ENCODE measurements at regions not wholly inside any gene's neighbourhood (a gene's known extent, or its start where the extent isn't known, plus 50 kb on each side); places are given as distances from the start of the nearest gene placed in this dataset.

DNA sequence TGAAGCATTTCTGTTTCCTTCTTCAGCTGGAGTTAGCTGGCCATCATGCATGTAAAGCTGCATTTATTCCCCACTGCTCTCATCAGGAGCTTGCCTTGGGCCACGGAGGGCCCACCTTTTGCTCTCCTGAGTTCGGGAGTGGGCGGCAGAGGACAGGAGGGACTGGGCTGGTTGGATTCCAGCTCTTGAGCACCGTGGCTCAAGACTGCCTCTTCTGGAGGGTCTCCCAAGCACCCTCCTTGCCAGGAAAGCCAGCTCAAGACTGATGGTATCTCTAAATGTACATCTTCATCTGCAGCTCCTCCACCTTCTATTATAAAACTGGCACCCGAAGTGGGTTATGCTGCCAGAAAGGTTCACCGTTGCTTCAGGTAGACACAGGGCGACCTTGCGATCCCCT, 399.6 kb upstream of the IRX1 start:
- H3K36me3 ChIP-seq (ENCODE audit: control insufficient read depth, insufficient read depth, low read length): no peaks in the 10 kb centered on the region
- TF ChIP-seq, protein P1, sequence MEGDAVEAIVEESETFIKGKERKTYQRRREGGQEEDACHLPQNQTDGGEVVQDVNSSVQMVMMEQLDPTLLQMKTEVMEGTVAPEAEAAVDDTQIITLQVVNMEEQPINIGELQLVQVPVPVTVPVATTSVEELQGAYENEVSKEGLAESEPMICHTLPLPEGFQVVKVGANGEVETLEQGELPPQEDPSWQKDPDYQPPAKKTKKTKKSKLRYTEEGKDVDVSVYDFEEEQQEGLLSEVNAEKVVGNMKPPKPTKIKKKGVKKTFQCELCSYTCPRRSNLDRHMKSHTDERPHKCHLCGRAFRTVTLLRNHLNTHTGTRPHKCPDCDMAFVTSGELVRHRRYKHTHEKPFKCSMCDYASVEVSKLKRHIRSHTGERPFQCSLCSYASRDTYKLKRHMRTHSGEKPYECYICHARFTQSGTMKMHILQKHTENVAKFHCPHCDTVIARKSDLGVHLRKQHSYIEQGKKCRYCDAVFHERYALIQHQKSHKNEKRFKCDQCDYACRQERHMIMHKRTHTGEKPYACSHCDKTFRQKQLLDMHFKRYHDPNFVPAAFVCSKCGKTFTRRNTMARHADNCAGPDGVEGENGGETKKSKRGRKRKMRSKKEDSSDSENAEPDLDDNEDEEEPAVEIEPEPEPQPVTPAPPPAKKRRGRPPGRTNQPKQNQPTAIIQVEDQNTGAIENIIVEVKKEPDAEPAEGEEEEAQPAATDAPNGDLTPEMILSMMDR (IDR thresholded peaks at IDR 0.05; ENCODE audit: insufficient read depth, low read depth, low read length): no peak
- H3K4me3 ChIP-seq (ENCODE audit: low read depth, low read length): no peak overlapping the region
- H3K27me3 ChIP-seq (ENCODE audit: control insufficient read depth, insufficient read depth, low read length): no peaks in the 10 kb centered on the region
- ChIA-PET CTCF (no interaction called here), POLR2A (no interaction called here)
- no peak for DNase-seq (ENCODE audit: low read depth)

DNA sequence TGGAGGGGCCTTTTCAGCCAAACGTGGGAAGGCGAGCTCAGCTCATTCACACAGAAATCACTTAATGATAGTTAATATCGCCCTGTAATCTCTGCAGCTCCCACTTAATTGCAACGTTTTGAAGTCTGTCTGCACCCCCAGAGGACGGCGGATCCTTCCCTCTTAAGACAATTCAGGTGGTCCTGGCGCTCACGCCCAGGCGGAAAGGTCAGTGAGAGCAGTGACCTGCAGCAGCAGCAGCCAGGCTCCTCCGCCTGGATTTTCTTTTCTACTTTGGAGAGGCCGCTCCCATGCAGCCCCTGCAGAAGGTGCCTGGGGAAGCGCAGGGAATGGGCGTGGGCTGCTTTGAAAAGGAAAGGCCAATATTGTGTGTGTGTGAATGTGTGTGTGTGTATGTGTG, 400.9 kb upstream of the IRX1 start:
- POLR2A ChIA-PET: no interaction called here
- no peak for DNase-seq (ENCODE audit: low read depth)
- TF ChIP-seq, protein P1 (IDR thresholded peaks at IDR 0.05; ENCODE audit: insufficient read depth, low read depth, low read length): no peak
- Histone ChIP-seq H3K27me3 (ENCODE audit: control insufficient read depth, insufficient read depth, low read length) (no peaks in the 10 kb centered on the region), H3K4me3 (ENCODE audit: low read depth, low read length) (no peak overlapping the region), H3K36me3 (ENCODE audit: control insufficient read depth, insufficient read depth, low read length) (no peaks in the 10 kb centered on the region)
- CTCF ChIA-PET: no interaction called here

DNA sequence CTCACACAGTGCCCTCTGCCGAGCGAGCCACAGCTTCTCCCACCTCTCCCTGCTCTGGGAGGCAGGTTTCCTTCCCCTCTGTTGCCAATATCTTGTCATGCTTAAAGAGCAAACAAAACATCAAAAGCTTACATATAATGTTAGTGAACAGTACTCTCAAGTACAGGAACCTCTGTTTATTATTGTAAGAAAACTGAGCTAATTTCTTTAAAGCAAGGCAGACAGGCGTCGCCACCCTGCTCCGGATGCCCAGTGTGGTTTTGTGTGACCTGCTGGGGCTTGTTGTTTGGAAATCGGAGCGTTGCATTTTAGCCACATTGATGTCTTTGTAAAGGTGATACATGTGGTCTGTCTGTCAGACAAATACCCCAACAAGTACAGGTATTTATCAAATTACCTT, 401.4 kb upstream of the IRX1 start:
- Histone ChIP-seq H3K4me3 (ENCODE audit: low read depth, low read length) (no peak overlapping the region), H3K36me3 (ENCODE audit: control insufficient read depth, insufficient read depth, low read length) (no peaks in the 10 kb centered on the region), H3K27me3 (ENCODE audit: control insufficient read depth, insufficient read depth, low read length) (no peaks in the 10 kb centered on the region)
- DNase-seq (ENCODE audit: low read depth): no peak
- POLR2A ChIA-PET: no interaction called here
- CTCF ChIA-PET: no interaction called here
- TF ChIP-seq, protein P1 (IDR thresholded peaks at IDR 0.05; ENCODE audit: insufficient read depth, low read depth, low read length): no peak

DNA sequence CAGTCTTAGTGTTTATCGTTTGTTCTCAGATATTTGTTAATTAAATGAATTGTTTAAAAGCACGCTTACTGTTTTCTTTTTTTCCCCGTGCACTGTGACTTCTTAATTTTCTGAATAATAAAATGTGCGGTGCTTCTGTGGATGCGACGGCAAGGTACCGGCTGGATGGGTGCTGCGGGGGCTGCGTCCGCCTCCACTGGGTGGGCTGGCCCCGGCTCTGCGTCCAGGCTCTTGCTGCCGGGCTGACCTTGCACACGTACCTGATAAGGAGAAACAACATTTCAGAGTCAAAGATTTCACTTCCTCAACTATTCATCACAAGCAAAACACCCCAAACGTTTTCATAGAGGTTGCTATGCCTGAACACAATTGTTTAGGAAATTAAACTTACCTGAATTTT, 404.0 kb upstream of the IRX1 start:
- POLR2A ChIA-PET: no interaction called here
- Histone ChIP-seq H3K4me3 (ENCODE audit: low read depth, low read length) (no peak overlapping the region), H3K36me3 (ENCODE audit: control insufficient read depth, insufficient read depth, low read length) (no peaks in the 10 kb centered on the region), H3K27me3 (ENCODE audit: control insufficient read depth, insufficient read depth, low read length) (no peaks in the 10 kb centered on the region)
- CTCF ChIA-PET: no interaction called here
- no peak for DNase-seq (ENCODE audit: low read depth)
- TF ChIP-seq, protein P1 (IDR thresholded peaks at IDR 0.05; ENCODE audit: insufficient read depth, low read depth, low read length): no peak

DNA sequence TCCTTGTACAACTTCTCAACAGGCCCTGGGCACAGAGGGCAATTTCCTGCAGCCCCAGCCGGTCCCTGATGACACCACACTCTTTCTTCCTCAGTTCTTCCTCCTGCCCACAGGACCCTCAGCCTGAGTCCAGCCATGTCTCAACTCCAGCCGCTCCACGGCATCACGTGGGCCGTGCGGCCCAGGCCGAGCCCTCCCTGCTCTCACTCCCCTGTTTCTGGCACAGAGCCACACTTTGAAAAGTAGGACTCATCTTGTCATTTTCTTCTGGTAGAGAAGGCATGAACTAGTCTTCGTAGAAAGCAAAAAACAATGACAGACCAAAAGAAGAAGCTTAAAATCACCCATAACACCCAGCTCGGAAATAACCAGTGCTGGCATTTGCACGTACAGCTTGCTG, 404.7 kb upstream of the IRX1 start:
- ChIA-PET CTCF (no interaction called here), POLR2A (no interaction called here)
- H3K36me3 ChIP-seq (ENCODE audit: control insufficient read depth, insufficient read depth, low read length): no peaks in the 10 kb centered on the region
- TF ChIP-seq, protein P1 (IDR thresholded peaks at IDR 0.05; ENCODE audit: insufficient read depth, low read depth, low read length): no peak
- no peak for DNase-seq (ENCODE audit: low read depth)
- H3K4me3 ChIP-seq (ENCODE audit: low read depth, low read length): no peak overlapping the region
- no peaks in the 10 kb centered on the region for H3K27me3 ChIP-seq (ENCODE audit: control insufficient read depth, insufficient read depth, low read length)
